ENCODE measurements at regions not wholly inside any gene's neighbourhood (a gene's known extent, or its start where the extent isn't known, plus 50 kb on each side); places are given as distances from the start of the nearest gene placed in this dataset.
A peak's percentile ranks its signal among the peaks of the same experiment; 100 is the strongest.

DNA sequence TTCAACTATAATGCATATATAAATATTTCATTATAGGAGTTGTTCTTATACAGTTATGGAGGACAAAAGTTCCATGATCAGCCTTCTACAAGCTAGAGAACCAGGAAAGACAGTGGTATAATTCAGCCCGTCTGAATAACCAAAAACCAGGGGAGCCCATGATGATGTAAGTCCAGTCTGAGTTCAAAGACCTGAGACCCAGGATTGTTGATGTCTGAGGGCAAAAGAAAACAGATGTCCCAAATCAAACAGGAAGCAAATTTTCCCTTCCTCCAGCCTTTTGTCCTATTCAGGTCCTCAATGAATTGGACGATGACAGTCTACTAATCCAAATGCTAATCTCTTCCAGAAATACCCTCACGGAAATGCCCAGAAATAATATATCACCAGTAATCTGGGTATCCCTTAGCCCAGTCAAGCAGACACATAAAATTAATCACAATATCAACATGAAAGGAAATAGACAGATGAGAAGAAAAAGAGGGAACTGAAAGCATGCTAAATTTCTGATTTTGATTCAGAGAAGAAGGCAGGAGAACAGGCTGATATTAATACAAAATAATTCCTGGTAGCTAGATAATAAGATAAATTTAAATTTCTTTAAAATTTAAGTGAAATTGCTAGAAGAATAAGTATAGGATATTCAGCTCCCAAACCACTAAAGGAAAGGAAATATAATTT, 255.6 kb upstream of the CTAGE1 start:
- no peak for DNase-seq (ENCODE audit: low read depth in 2 of 2)

DNA sequence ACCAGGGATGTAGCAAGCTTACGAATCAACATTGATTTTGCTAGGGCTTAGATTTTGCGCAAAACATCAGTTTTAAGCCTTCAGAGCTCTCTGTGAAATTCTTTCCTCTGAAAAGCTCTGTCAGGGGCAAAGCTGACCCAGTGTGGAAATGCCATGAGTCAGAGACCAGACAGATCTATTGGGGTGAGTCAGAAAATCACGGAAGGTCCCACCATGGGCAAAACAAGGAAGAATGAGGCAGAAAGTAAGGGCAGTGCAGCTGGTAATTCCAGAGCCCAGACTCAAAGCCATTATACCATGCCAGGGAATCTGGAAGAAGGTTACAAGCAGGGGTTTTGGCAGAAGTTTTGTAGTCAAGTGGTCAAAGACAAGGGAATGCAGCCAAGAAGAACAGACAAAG, 256.6 kb upstream of the CTAGE1 start:
- DNase-seq (ENCODE audit: low read depth in 2 of 2): peak; percentile 56 to 62

DNA sequence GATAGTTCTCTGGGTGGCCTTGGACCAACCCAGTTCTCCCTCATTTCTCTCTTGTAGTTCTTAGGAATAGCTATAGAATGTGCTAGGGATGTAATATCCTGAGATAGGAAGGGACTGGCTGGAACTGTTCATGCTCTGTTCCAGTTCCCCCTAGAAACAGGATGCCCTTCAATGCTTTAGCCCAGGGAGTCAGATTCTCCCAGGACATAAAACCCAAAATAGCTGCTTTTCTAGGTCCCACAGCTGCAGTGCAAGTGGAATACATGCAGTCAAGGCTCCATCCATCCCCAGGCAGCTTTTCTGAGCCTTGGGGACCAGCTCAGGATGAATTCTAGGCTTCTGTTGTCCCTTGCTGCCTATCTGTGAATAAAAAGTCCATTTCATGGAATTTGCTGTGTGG, 257.3 kb upstream of the CTAGE1 start:
- no peak for DNase-seq (ENCODE audit: low read depth in 2 of 2)

DNA sequence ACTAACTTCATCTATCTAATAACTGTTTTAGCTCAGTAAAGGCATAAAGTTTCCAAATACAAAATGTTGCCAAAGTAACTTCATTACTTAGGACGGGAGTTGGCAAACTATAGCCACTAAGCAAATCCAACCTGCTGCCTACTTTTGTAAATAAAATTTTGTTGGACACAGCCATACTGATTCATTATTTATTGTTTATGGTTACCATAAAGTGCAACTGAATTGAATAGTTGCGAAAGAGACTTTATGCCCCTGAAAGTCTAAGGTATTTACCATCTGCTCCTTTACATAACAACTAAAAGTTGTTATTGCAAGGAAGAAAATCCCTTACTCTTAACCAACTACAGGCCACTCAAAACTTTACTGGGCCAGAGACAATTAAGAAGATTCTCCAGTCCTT, 256.7 kb upstream of the RBBP8 start:
- no peak for DNase-seq (ENCODE audit: low read depth in 2 of 2)

DNA sequence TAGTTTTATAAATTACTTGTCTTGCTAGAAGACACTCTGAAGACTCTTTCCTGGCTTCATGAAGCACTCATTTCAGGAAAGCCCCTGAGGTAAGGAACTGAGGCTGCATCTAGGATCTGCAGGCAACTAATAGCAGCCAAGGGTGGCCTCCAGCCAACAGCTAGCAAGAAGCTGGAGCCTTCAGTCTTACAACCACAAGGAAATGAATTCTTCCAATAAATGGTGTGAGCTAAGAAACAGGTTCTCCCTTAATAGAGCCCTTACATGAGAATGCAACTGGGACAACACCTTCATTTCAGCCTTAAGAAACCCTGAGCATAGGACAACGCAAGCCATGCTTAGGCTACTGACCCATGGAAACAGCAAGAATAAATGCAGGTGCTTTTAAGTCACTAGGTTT, 254.6 kb upstream of the RBBP8 start:
- DNase-seq (ENCODE audit: low read depth in 2 of 2): no peak

DNA sequence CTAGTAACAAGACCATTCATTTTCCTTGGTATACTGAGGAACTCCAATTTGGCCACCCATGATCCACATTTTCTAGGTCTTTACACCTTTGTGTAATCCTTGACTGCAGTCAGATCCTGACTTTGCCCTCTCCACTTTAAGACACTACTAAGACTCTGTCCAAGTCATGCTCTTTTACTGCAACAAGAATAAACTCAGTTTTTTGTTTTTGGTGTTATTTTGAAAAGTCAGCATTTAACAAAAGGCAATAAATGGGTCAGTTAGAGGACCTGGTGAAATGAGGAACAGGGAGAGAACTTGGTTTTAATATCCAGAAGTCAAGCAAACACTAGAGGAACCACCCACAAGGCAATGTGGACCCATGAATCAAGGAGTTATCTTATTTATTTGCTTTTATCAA, 252.2 kb upstream of the RBBP8 start:
- DNase-seq (ENCODE audit: low read depth in 2 of 2): no peak

DNA sequence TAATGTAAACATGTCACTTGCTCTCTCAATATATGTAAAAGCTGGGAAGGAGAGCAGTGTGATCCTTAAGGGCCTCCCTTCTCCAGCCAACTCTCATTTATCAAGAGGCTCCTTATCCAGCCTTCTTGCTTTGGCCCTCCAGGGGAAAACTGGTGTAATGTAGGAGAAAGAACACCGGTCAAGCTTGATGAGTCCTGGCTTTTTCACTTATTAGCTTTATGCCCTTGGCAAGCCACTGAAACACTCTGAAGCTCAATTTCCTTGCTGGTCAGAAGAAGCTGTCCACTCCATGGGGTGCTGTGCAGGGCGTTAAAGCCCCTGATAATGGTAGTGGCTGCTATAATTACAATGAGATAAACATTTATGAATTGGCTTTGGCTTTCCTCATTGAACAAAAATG, 251.2 kb upstream of the RBBP8 start:
- DNase-seq (ENCODE audit: low read depth in 2 of 2): no peak

DNA sequence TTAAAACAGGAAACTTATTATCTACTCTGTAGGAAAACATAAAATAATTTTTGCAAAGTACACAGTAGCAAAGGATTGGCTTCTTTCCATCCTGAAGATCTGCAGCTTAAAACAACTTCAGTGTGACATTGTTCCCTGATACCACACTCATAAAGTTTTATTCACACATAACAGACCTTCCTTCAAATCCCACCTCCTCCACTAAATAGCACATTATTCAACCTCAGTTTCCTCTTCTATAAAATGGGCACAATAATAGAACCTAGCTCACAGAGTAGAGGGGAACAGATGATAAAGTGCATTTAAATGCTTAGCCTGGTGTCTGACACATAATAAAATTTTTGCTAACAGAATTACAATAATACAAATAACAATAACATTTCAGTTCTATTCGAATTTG, 250.4 kb upstream of the RBBP8 start:
- DNase-seq (ENCODE audit: low read depth in 2 of 2): no peak

DNA sequence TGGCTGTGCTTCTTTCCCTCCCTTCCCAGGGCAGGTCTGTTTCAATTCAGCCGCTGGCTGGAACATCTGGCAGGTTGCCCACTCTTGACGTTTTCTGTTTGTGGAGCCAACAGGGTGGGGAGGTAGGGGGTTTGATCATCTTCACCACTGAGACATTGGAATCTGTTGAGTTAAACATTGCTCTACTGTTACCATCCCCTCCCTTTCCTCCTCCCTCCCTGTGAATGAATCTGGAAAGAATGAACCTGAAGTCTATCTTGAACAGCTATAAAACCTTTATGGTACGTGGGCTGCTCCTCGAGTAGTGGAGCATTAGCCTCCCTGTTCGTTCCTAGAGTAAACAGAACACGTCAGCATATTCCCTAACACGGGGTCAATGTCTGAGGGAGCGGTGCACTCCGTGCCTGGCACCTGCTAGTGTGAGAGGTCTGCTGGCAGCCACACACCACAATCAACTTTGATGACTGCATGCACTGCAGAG, 249.9 kb upstream of the RBBP8 start:
- DNase-seq (ENCODE audit: low read depth in 2 of 2): peak; percentile 77 to 78

DNA sequence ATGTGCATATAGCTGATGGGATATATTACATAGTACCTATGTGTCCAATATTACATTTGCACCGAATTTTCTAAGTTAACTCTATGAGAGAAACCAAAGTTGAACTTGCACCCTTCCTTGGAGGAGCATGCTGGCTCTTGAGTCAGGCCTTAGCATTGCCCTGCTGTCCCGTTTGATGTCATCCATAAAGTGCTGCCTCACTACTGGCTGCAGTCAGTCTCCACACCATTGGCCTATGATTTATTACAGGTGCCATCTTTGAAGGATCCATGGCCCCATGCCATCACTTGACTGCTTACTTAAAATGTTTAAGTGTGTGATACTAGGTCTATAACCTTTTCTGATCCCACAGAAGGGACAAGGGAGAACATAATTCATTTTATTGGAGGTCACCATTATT, 249.3 kb upstream of the RBBP8 start:
- no peak for DNase-seq (ENCODE audit: low read depth in 2 of 2)

DNA sequence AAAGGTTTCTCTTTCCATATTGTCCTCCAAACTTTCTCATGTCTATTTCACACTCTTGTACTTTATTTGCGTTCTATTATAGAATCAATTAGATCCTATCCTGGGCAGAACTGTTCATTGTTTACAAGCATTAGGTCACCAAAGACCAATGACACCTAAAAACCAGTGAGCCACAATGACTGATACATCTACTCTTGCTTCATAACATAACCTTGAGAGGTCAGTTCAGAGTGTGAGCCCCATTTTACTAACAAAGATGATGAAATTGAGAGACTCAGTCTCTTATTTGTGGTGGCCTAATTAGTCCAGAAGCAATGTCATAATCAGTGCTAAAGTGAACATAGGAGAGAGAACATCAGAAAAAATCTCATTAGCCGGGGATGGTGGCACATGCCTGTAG, 248.9 kb upstream of the RBBP8 start:
- DNase-seq (ENCODE audit: low read depth in 2 of 2): no peak

DNA sequence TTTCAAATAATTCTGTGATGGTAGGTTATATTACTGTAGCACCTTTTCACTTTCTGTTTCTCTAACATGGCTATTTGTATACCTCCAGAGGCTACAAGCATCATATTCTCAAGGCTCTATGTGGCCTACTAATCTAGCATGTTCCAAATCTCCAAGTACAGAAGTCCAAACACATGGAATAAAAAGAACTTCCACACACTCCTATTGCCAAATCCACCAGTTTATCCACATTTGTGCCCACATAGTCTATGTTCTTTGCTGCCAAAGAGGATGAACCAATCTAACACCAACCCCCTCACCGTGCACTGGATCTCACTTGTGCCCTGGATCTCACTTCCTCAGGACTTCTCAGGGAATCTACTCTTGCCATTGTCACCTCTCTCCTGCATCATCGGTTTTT, 247.3 kb upstream of the RBBP8 start:
- DNase-seq (ENCODE audit: low read depth in 2 of 2): no peak

DNA sequence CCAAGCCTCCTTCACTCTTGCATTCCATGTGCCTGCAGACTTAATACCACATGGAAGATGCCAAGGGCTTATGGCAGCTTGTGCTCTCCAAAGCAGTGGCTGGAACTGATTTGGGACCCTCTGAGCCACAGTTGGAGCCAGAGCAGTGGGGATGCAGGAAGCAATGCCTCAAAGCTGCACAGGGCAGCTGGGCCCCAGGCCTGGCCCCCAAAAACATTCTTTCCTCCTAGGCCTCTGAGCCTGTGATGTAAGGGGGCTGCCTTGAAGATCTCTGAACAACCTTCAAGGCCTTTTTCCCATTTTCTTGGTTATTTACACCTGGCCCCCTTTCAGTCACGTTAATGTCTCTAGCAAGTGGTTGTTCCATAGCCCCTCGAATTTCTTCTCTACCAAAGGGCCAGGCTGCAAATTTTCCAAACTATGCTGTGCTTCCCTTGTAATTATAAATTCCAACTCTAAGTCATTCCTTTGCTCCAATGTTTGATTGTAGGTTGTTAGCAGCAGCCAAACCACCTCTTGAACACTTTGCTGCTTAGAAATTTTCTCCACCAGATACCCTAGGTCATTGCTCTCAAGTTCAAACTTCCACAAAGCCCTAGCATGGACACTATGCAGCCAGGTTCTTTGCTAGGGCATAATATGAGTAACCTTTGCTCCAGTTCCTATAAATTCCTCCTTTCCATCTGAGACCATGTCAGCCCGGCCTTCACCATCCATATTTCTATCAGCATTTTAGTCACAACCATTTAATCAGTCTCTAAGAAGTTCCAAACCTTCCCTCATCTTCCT, 245.0 kb upstream of the RBBP8 start:
- DNase-seq (ENCODE audit: low read depth in 2 of 2): no peak

DNA sequence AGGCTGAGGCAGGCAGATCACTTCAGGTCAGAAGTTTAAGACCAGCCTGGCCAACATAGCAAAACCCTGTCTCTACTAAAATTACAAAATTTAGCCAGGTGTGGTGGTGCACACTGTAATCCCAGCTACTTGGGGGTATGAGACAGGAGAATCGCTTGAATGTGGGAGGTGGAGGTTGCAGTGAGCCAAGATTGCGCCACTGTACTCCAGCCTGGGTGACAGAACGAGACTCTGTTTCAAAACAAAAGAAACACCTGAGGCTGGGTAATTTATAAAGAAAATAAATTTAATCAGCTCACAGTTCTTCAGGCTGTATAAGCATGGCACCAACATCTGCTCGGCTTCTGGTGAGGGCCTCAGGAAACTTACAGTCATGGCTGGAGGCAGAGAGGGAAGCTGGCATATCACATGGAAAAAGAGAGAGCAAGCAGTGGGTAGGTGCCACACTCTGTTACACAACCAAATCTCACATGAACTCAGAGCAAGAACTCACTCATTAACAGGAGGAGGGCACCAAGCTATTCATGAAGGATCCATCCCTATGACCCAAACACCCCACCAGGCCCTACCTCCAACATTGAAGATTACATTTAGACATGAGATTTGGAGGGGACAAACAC, 244.1 kb upstream of the RBBP8 start:
- DNase-seq (ENCODE audit: low read depth in 2 of 2): no peak

DNA sequence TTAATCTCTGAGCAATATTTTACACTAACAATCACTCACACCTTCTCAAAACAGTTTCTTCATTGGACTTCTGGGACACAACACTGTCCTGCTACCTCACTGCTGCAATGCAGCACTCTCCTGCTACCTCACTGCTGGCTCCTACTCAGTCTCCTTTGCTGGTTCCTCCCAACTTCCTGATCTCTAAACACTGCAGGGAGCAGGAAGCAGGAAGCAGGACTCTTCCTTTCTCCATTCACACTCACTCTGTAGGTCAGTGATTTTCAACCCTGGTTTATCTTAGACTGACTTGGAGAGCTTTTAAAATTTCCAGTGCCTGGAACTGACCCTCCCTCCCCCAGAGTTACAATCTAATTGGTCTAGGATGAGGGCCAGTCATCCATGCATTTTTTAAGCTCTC, 243.4 kb upstream of the RBBP8 start:
- DNase-seq (ENCODE audit: low read depth in 2 of 2): no peak

DNA sequence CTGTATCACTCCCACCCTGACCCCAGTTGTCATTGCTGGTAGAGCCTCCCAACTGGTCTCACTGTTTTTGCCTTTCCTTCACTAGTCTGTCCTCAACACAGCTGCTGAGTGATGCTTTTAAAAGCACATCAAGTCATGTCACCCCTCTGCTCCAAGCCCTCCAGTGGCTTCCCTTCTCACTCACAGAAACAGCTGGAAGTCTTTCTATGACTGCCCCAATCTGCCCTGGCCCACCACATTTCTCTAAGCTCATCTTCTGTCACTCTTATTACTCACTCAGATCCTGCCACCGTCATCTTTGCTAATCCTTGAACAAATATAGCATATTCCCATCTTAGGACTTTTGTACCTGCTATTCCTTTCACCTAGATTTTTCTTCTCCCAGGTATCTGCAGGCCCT, 242.6 kb upstream of the RBBP8 start:
- DNase-seq (ENCODE audit: low read depth in 2 of 2): no peak

DNA sequence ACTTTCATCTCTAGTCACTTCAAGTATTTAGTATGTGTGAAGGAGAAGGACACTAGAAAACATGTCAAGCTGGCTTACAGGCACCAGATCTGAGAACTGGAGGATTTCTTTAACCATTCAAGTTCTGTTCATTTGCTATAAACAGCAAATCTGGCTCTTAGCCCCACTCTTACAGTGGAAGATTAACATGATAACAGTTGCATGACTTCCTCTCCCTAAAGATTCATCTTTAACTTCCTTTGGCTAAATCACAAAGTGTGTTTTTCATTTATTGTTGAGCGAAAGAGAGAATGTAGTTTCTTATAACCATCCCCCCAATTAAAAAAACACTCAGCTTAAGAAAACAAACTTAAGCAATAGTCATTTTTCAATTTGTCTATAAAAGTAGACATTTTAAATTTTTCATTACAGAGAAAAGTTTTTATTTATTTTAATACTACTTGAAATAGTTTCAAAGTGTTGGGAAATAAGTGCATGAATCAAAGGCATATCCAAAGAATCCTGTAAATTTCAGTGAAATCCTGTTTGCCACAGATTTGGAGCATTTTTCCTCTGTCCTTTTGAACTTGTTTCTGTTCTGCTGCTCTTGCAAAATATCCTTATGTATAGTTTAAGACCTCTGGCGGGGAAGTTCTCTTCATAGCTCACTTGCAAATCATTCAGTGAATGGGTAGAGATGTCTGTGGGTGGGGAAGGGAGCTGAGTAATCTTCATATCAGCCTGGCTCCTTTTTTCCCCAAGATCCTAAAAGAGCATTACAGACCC, 241.0 kb upstream of the RBBP8 start:
- DNase-seq (ENCODE audit: low read depth in 2 of 2): peak; percentile 96

DNA sequence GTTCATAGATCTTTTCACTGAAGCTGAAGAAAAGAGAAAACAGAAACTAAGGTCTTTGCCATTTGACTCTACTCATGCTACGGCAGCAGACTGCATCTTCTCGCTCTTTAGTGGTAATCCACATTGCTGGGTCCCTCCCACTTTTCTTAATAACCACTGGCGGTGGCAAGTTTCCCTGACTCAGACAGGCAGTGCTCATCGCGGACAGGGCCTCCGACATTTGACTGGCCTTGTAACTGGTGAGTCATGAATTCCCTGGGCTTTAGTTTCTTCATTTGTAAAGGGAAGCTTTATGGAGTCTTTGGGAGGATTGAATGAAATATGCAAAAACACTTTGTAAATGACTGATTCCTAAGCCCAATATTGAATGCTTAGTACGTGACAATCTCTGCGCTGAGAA, 238.2 kb upstream of the RBBP8 start:
- DNase-seq (ENCODE audit: low read depth in 2 of 2): peak; percentile 90 to 91

DNA sequence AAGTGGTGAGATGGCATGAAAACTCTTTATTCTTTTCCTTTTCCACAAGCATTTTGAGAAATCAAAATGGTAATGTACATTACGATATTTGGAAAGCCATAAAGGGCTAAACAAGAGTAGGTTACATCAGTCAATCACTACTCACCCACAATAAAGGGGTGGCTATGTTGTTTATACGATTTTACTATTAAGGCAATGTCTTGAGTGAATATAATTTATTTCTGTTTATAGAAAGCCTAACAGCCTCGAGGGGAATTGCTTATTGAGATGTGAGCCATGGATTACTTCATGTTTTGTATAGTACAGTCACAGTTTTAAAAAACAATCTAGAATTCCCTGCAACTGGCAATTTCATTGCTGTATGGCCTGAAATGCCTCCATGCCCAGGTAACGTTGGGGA, 237.5 kb upstream of the RBBP8 start:
- no peak for DNase-seq (ENCODE audit: low read depth in 2 of 2)

DNA sequence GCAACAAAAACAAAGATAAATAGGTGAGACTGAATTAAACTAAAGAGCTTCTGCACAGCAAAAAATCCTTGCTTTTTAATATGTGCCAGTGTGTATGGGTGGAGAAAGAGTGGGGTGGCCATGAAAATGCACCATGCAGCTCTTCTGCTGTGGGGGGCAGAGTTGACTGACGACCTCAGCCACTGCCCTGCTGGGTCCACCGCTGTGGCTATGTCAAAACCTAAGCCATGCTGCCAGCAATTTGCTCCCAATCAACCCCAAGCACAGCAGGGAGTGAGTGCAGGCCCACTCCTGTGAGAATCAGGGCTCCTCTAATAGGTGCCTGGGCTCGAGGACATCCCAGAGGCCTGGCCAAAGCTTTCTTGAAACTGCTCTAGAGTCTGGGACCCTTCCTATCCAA, 235.6 kb upstream of the RBBP8 start:
- no peak for DNase-seq (ENCODE audit: low read depth in 2 of 2)

DNA sequence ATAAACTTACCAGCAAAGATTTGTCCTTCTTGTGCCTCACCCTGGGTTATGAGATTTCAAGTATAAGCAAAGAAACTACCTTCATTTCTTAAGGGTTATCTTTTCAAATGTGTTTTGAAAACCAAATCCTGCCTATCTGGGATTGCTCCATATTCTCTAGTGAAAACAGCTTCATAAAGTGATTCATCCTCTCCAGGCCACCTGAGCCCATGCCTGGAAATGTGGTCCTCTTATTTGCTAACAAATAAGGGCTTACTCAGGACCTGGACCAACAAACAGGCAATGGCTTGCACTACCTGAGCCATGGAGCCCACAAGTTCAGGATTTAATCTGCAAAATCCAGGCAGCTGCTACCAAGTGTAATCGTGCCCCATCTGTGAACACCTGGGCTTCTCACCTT, 234.4 kb upstream of the RBBP8 start:
- no peak for DNase-seq (ENCODE audit: low read depth in 2 of 2)

DNA sequence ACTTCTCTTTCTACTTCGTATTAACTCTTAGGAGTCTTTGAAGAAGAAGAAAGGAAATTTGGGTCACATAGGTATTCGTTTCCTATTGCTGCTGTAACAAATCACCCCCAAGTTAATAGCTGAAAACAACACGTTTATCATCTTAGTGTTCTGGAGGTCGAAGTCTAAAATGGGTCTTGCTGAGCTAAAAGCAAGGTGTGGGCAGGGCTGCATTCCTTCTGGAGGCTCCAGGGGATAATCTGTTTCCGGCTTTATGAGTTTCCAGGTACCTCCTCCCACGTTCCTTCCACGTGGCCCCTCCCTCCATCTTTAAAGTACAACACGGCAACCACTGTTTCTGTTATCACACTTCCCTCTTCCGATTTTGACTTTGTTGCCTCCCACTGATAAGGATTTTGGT, 233.5 kb upstream of the RBBP8 start:
- no peak for DNase-seq (ENCODE audit: low read depth in 2 of 2)

Measured in fibroblast of skin of left quadriceps (primary cell).